PC-3 (cell line): ENCODE measurements at regions not wholly inside any gene's neighbourhood (a gene's known extent, or its start where the extent isn't known, plus 50 kb on each side); places are given as distances from the start of the nearest gene placed in this dataset.

Experiments
- ATAC-seq: fragments of 200-7000 bp; cut with Tn5 transposase; 2 replicates; pipeline ENCODE4 v1.9.1; 2020; ENCODE audit warnings: mild to moderate bottlenecking, moderate library complexity
- BruUV-seq: library from RNA; stranded (reverse); fragments of 400-500 nt; replicated peaks from 2 replicates; lab custom pipeline; 2021; lab: Mats Ljungman, UMichigan
- CTCF ChIA-PET: fragments of 300-600 bp; sonication (Branson Sonifier 250); formaldehyde crosslinking; loops from one replicate; lab custom pipeline; 2022; ENCODE audit warnings: antibody characterized with exemption; lab: Charles Lee
- POLR2A ChIA-PET: fragments of 300-600 bp; sonication (Branson Sonifier 250); formaldehyde crosslinking; loops from one replicate; lab custom pipeline; 2022; ENCODE audit warnings: antibody characterized with exemption; ENCODE audit not compliant: unreplicated experiment; lab: Charles Lee
- DNase-seq: peaks from one replicate; pipeline ENCODE4 v3.0.0-alpha.2; 2015
- H2AFZ ChIP-seq: fragments of 300-600 bp; sonication (generic); 2 replicates; pipeline ENCODE4 v1.6.0; 2016; ENCODE audit warnings: antibody characterized with exemption, low read length
- H3F3A ChIP-seq: fragments of 300-600 bp; sonication (generic); one replicate; pipeline ENCODE4 v1.6.0; 2017; ENCODE audit warnings: antibody characterized with exemption, low read length, control low read depth, mild to moderate bottlenecking; ENCODE audit not compliant: unreplicated experiment
- H3K27ac ChIP-seq: fragments of 300-600 bp; sonication (generic); 2 replicates; pipeline ENCODE4 v1.5.1; 2016; ENCODE audit warnings: mild to moderate bottlenecking, low read length
- H3K27me3 ChIP-seq: fragments of 300-600 bp; sonication (generic); 2 replicates; pipeline ENCODE4 v1.6.1; 2016; ENCODE audit warnings: low read length, mixed read lengths
- H3K36me3 ChIP-seq: fragments of 300-600 bp; sonication (generic); 2 replicates; pipeline ENCODE4 v1.6.1; 2016; ENCODE audit warnings: low read depth, mixed run types, low read length, mixed read lengths
- H3K4me1 ChIP-seq: fragments of 300-600 bp; sonication (generic); 2 replicates; pipeline ENCODE4 v1.5.1; 2016; ENCODE audit warnings: low read length; ENCODE audit not compliant: insufficient read depth
- H3K4me2 ChIP-seq: fragments of 300-600 bp; sonication (generic); 2 replicates; pipeline ENCODE4 v1.6.0; 2016; ENCODE audit warnings: low read length
- H3K4me3 ChIP-seq: fragments of 300-600 bp; sonication (generic); 2 replicates; pipeline ENCODE4 v1.5.1; 2016; ENCODE audit warnings: mild to moderate bottlenecking, low read length, mixed read lengths
- H3K79me2 ChIP-seq: fragments of 300-600 bp; sonication (generic); 2 replicates; pipeline ENCODE4 v1.6.1; 2017; ENCODE audit warnings: low read length, mixed read lengths
- H3K9ac ChIP-seq: fragments of 300-600 bp; sonication (generic); 2 replicates; pipeline ENCODE4 v1.6.0; 2016; ENCODE audit warnings: mild to moderate bottlenecking, low read length
- H3K9me2 ChIP-seq: fragments of 300-600 bp; sonication (generic); replicated peaks from 2 replicates; pipeline ENCODE4 v1.6.1; 2016; ENCODE audit warnings: mixed run types, low read length, mixed read lengths
- H3K9me3 ChIP-seq: fragments of 300-600 bp; sonication (generic); 2 replicates; pipeline ENCODE4 v1.6.1; 2016; ENCODE audit warnings: low read length, mixed read lengths
- H4K20me1 ChIP-seq: fragments of 300-600 bp; sonication (generic); 2 replicates; pipeline ENCODE4 v1.6.1; 2016; ENCODE audit warnings: low read length, mixed read lengths
- EZH2 ChIP-seq: fragments of 300-600 bp; sonication (generic); IDR thresholded peaks from one replicate; pipeline ENCODE4 v1.6.1; 2017; ENCODE audit warnings: antibody characterized with exemption, mild to moderate bottlenecking, low read length; ENCODE audit not compliant: unreplicated experiment
- EZH2phosphoT487 ChIP-seq: fragments of 300-600 bp; sonication (generic); IDR thresholded peaks from 2 replicates; pipeline ENCODE4 v1.6.1; 2018; ENCODE audit warnings: mild to moderate bottlenecking, antibody characterized with exemption, low read length, borderline replicate concordance
- intact Hi-C: fragments of 100-400 bp; cut with micrococcal nuclease; formaldehyde crosslinking; loops from 2 replicates; pipeline ENCODE4 v1.9.0; 2023
- TF ChIP-seq, protein P1 (sequence below): fragments of 300-600 bp; sonication (generic); conservative IDR thresholded peaks from 2 replicates; pipeline ENCODE4 v1.5.1; 2017; ENCODE audit warnings: antibody characterized with exemption, low read depth, mild to moderate bottlenecking, low read length

DNA sequence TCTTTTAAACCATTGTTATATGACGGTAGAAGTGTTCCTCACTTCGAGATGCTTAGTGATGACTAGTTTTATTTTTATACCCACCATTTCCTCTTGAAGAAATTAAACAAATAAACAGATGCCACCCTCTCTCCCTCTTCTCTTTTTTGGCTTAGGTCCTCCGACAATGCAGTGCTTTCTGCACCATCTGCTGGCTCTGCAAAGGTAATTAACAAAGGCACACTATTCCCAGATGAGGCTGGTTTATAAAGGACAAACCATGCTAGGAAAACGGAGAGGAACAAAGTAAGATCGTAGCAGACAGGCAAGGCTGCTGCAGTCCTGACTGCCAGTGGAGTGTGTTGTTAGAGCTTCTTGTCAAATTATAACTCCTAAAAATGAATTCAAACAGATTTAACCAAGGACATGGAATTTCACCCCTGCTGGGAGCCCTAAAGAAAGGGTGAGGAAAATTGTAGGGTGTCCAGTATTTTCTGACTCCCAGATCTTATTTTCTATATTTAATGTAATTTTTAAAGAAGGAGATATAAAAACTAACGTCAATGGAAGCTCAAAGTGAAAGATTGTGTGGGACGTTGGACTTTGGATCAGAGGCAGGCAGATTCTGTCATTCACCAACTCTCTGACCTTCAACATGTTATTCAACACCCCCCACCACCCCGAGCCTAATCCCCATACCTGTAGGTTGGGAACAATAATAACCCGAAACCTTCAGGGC lies 142.1 kb downstream of the CPEB2 start:
- Histone ChIP-seq H3F3A (no peaks in the 10 kb centered on the region), H3K27ac (no peak overlapping the region), H3K27me3 (no peaks in the 10 kb centered on the region), H3K4me3 (no peak overlapping the region), H3K4me2 (no peak overlapping the region), H3K9me2 (no peaks in the 10 kb centered on the region), H3K9me3 (no peaks in the 10 kb centered on the region), H3K79me2 (no peaks in the 10 kb centered on the region), H3K4me1 (peaks cover 12% of the 10 kb centered on the region), H2AFZ (no peak overlapping the region), H3K9ac (no peak overlapping the region), H4K20me1 (no peaks in the 10 kb centered on the region), H3K36me3 (no peaks in the 10 kb centered on the region)
- DNase-seq (no peak), ATAC-seq (0 out of 2 replicates have a peak, but pooled peaks have one; percentile 29)
- intact Hi-C loops: no loop called here
- TF ChIP-seq, protein P1, sequence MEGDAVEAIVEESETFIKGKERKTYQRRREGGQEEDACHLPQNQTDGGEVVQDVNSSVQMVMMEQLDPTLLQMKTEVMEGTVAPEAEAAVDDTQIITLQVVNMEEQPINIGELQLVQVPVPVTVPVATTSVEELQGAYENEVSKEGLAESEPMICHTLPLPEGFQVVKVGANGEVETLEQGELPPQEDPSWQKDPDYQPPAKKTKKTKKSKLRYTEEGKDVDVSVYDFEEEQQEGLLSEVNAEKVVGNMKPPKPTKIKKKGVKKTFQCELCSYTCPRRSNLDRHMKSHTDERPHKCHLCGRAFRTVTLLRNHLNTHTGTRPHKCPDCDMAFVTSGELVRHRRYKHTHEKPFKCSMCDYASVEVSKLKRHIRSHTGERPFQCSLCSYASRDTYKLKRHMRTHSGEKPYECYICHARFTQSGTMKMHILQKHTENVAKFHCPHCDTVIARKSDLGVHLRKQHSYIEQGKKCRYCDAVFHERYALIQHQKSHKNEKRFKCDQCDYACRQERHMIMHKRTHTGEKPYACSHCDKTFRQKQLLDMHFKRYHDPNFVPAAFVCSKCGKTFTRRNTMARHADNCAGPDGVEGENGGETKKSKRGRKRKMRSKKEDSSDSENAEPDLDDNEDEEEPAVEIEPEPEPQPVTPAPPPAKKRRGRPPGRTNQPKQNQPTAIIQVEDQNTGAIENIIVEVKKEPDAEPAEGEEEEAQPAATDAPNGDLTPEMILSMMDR: no peak
- TF ChIP-seq EZH2phosphoT487: no peak
- TF ChIP-seq EZH2: no peak
- no TSS peak for BruUV-seq
- CTCF ChIA-PET: interaction anchor here (0.6 kb wide), 1 partner anchor 683 kb away, joined by 3 read pairs; no protein-coding TSS in a partner anchor
- POLR2A ChIA-PET: no interaction called here

- no peak overlapping the region for H3K27ac ChIP-seq
- no peaks in the 10 kb centered on the region for H4K20me1 ChIP-seq
- BruUV-seq: no TSS peak
- no peaks in the 10 kb centered on the region for H3K36me3 ChIP-seq
- H3K27me3 ChIP-seq: no peaks in the 10 kb centered on the region
- no peak overlapping the region for H3K9ac ChIP-seq
- H3K4me1 ChIP-seq: peaks cover 17% of the 10 kb centered on the region
- no peak for DNase-seq
- H3K9me2 ChIP-seq: no peaks in the 10 kb centered on the region
- ChIA-PET CTCF (interaction anchor here (0.6 kb wide), 1 partner anchor 683 kb away, joined by 3 read pairs; no protein-coding TSS in a partner anchor), POLR2A (no interaction called here)
- no peaks in the 10 kb centered on the region for H3K9me3 ChIP-seq
- TF ChIP-seq, protein P1: no peak
- TF ChIP-seq EZH2: no peak
- TF ChIP-seq EZH2phosphoT487: no peak
- no peaks in the 10 kb centered on the region for H3K79me2 ChIP-seq
- H3K4me2 ChIP-seq: no peak overlapping the region
- no peaks in the 10 kb centered on the region for H3F3A ChIP-seq
- no peak overlapping the region for H2AFZ ChIP-seq
- no peak for ATAC-seq
- H3K4me3 ChIP-seq: no peak overlapping the region
- intact Hi-C loops: no loop called here
Measured at GRCh38 chr4:15144967-15145295, 142.7 kb downstream of the CPEB2 start.

GRCh38 chr4:15145709-15146108 lies 143.4 kb downstream of the CPEB2 start:
- no peak for ATAC-seq
- H3K9me3 ChIP-seq: no peaks in the 10 kb centered on the region
- ChIA-PET POLR2A (no interaction called here), CTCF (no interaction called here)
- H3K27ac ChIP-seq: no peak overlapping the region
- H2AFZ ChIP-seq: no peak overlapping the region
- intact Hi-C loops: no loop called here
- H3K79me2 ChIP-seq: no peaks in the 10 kb centered on the region
- H3K4me1 ChIP-seq: peaks cover 22% of the 10 kb centered on the region
- DNase-seq: peak; percentile 3
- no peak overlapping the region for H3K4me3 ChIP-seq
- TF ChIP-seq EZH2phosphoT487: no peak
- TF ChIP-seq, protein P1: no peak
- no peak for TF ChIP-seq EZH2
- H3K36me3 ChIP-seq: no peaks in the 10 kb centered on the region
- no TSS peak for BruUV-seq
- H3K4me2 ChIP-seq: no peak overlapping the region
- H4K20me1 ChIP-seq: no peaks in the 10 kb centered on the region
- H3K9me2 ChIP-seq: no peaks in the 10 kb centered on the region
- no peak overlapping the region for H3K9ac ChIP-seq
- no peaks in the 10 kb centered on the region for H3F3A ChIP-seq
- H3K27me3 ChIP-seq: no peaks in the 10 kb centered on the region
